GM18498 (cell line): ENCODE measurements at regions not wholly inside any gene's neighbourhood (a gene's known extent, or its start where the extent isn't known, plus 50 kb on each side); places are given as distances from the start of the nearest gene placed in this dataset.

Source experiments
- ATAC-seq: cut with Tn5 transposase; IDR thresholded peaks from one replicate; pipeline ENCODE4 v1.9.1; 2021; ENCODE audit warnings: mild to moderate bottlenecking, moderate library complexity; ENCODE audit not compliant: unreplicated experiment

- ATAC-seq: no peak
Observed at GRCh38 chr6:98280492-98280891, 553.9 kb upstream of the POU3F2 start.

- ATAC-seq: no peak
Observed at GRCh38 chr6:98286620-98287019, 547.8 kb upstream of the POU3F2 start.

GRCh38 chr6:98287876-98288275 lies 546.5 kb upstream of the POU3F2 start:
- no peak for ATAC-seq

- ATAC-seq: no peak
Observed at GRCh38 chr6:98292810-98293209, 541.6 kb upstream of the POU3F2 start.

GRCh38 chr6:98295515-98296175 lies 538.7 kb upstream of the POU3F2 start:
- ATAC-seq: no peak

- ATAC-seq: no peak
Observed at GRCh38 chr6:98308564-98308963, 525.8 kb upstream of the POU3F2 start.

GRCh38 chr6:98310443-98310842 lies 523.9 kb upstream of the POU3F2 start:
- no peak for ATAC-seq

- peak; percentile 89 for ATAC-seq
Observed at GRCh38 chr6:98323605-98324004, 510.8 kb upstream of the POU3F2 start.

- no peak for ATAC-seq
Observed at GRCh38 chr6:98324446-98324845, 509.9 kb upstream of the POU3F2 start.

- ATAC-seq: no peak
Observed at GRCh38 chr6:98325366-98325765, 509.0 kb upstream of the POU3F2 start.

GRCh38 chr6:98333273-98333672 lies 501.1 kb upstream of the POU3F2 start:
- ATAC-seq: no peak

GRCh38 chr6:98335594-98335993 lies 498.8 kb upstream of the POU3F2 start:
- ATAC-seq: no peak

- ATAC-seq: no peak
Observed at GRCh38 chr6:98339506-98339905, 494.9 kb upstream of the POU3F2 start.

- no peak for ATAC-seq
Observed at GRCh38 chr6:98343004-98343403, 491.4 kb upstream of the POU3F2 start.

- no peak for ATAC-seq
Observed at GRCh38 chr6:98343797-98344196, 490.6 kb upstream of the POU3F2 start.

GRCh38 chr6:98352348-98352747 lies 482.0 kb upstream of the POU3F2 start:
- ATAC-seq: no peak

- no peak for ATAC-seq
Observed at GRCh38 chr6:98358173-98358572, 476.2 kb upstream of the POU3F2 start.

- no peak for ATAC-seq
Observed at GRCh38 chr6:98366371-98366770, 468.0 kb upstream of the POU3F2 start.

- ATAC-seq: no peak
Observed at GRCh38 chr6:98380589-98380988, 453.8 kb upstream of the POU3F2 start.

GRCh38 chr6:98382246-98382645 lies 452.1 kb upstream of the POU3F2 start:
- no peak for ATAC-seq

GRCh38 chr6:98384334-98384733 lies 450.0 kb upstream of the POU3F2 start:
- no peak for ATAC-seq

GRCh38 chr6:98384801-98385200 lies 449.6 kb upstream of the POU3F2 start:
- ATAC-seq: no peak

- no peak for ATAC-seq
Observed at GRCh38 chr6:98395610-98396166, 438.7 kb upstream of the POU3F2 start.
